Body of pancreas (tissue), 4 donors: ENCODE measurements at regions not wholly inside any gene's neighbourhood (a gene's known extent, or its start where the extent isn't known, plus 50 kb on each side); places are given as distances from the start of the nearest gene placed in this dataset.
A peak's percentile ranks its signal among the peaks of the same experiment; 100 is the strongest.

Experiments used
- ATAC-seq: fragments of 150-250 bp; one replicate; pipeline ENCODE4 v1.9.1; 2016
- DNase-seq, 4 donors: peaks; one replicate each; pipeline ENCODE4 v3.0.0-alpha.2; 2019
- H3K27ac ChIP-seq, 4 donors: fragments of 200-600 bp; sonication (generic); 1 replicate in 3 of 4; 2 replicates in 1 of 4; pipeline versions ENCODE4 v1.5.1 to v1.6.1; 2016 to 2019; ENCODE audit warnings: mild to moderate bottlenecking in 1 of 4, mixed read lengths in 1 of 4, moderate library complexity in 1 of 4
- H3K27me3 ChIP-seq, 2 donors: fragments of 200-600 bp; sonication (generic); one replicate each; pipeline ENCODE4 v1.6.0; 2016; ENCODE audit warnings: mild to moderate bottlenecking in 1 of 2
- H3K36me3 ChIP-seq, 2 donors: fragments of 200-600 bp; sonication (generic); replicated peaks in 1 of 2; 2 replicates each; pipeline ENCODE4 v1.5.1; 2016; ENCODE audit warnings: low read depth in 2 of 2; ENCODE audit not compliant: insufficient read depth in 1 of 2
- H3K4me1 ChIP-seq: fragments of 200-600 bp; sonication (generic); one replicate; pipeline ENCODE4 v1.6.0; 2016
- H3K4me3 ChIP-seq, 2 donors: fragments of 200-600 bp; sonication (generic); 1 replicate in 1 of 2; 2 replicates in 1 of 2; pipeline ENCODE4 v1.5.1; 2016 to 2019
- H3K9me3 ChIP-seq, 3 donors: fragments of 200-600 bp; sonication (generic); 1 replicate in 2 of 3; 2 replicates in 1 of 3; pipeline ENCODE4 v1.5.1; 2016
- CTCF ChIP-seq, 7 experiments: fragments of 450-650 bp in 4 of 7; fragments of 200-600 bp in 3 of 7; sonication (generic) in 3 of 7; IDR thresholded peaks; one replicate each; pipeline ENCODE4 v1.5.1; 2016 to 2019; ENCODE audit warnings: antibody characterized with exemption in 7 of 7
- POLR2A ChIP-seq, 3 donors: fragments of 450-650 bp; IDR thresholded peaks; one replicate each; pipeline ENCODE4 v1.6.1; 2016; ENCODE audit warnings: antibody characterized with exemption in 3 of 3, mild to moderate bottlenecking in 2 of 3
- WGBS, 2 donors: methylation state at CpG; one replicate each; pipeline ENCODE4 v1.1.5; 2017; 5-methylcytosine and 5-hydroxymethylcytosine counted together
- intact Hi-C: fragments of 100-400 bp; cut with DNase I; formaldehyde crosslinking; loops from one replicate; pipeline ENCODE4 v1.15.1; 2023

- no peak overlapping the region for H3K4me3 ChIP-seq
- no peak for DNase-seq
- H3K36me3 ChIP-seq = no peaks in the 10 kb centered on the region
- 5 to 12% methylated on average over 2 of the region's 2 CpGs for WGBS, 2 donors
- ATAC-seq = no peak
- H3K27me3 ChIP-seq = no peaks in the 10 kb centered on the region
- intact Hi-C loops = no loop called here
- no peak overlapping the region for H3K27ac ChIP-seq
- no peak for TF ChIP-seq CTCF (IDR thresholded peaks at IDR 0.05)
- TF ChIP-seq POLR2A (IDR thresholded peaks at IDR 0.05) = no peak
- no peaks in the 10 kb centered on the region for H3K9me3 ChIP-seq
- no peaks in the 10 kb centered on the region for H3K4me1 ChIP-seq
Observed at GRCh38 chr6:104046426-104046825, 813.3 kb downstream of the HACE1 start.

GRCh38 chr6:104031346-104031745 is 828.4 kb downstream of the HACE1 start:
- intact Hi-C loops = no loop called here
- Histone ChIP-seq H3K36me3 (no peaks in the 10 kb centered on the region), H3K27ac (no peak overlapping the region), H3K4me1 (no peaks in the 10 kb centered on the region), H3K27me3 (no peaks in the 10 kb centered on the region), H3K4me3 (no peak overlapping the region), H3K9me3 (no peaks in the 10 kb centered on the region)
- ATAC-seq (no peak), DNase-seq (no peak)
- 48 to 58% methylated on average over 1 of the region's 1 CpG for WGBS, 2 donors
- TF ChIP-seq POLR2A (IDR thresholded peaks at IDR 0.05) (no peak), CTCF (IDR thresholded peaks at IDR 0.05) (no peak)

GRCh38 chr6:104022126-104022525 is 837.6 kb downstream of the HACE1 start:
- H3K9me3 ChIP-seq = no peaks in the 10 kb centered on the region
- TF ChIP-seq POLR2A (IDR thresholded peaks at IDR 0.05) (no peak), CTCF (IDR thresholded peaks at IDR 0.05) (no peak)
- no peak overlapping the region for H3K4me3 ChIP-seq
- no peaks in the 10 kb centered on the region for H3K4me1 ChIP-seq
- H3K27me3 ChIP-seq = no peaks in the 10 kb centered on the region
- no peak for ATAC-seq
- no peak for DNase-seq
- H3K27ac ChIP-seq = no peak overlapping the region
- intact Hi-C loops = no loop called here
- H3K36me3 ChIP-seq = no peaks in the 10 kb centered on the region

GRCh38 chr6:104019075-104019753 is 840.5 kb downstream of the HACE1 start:
- H3K27me3 ChIP-seq = no peaks in the 10 kb centered on the region
- H3K4me3 ChIP-seq = no peak overlapping the region
- no peaks in the 10 kb centered on the region for H3K9me3 ChIP-seq
- ATAC-seq (peak; percentile 26), DNase-seq (no peak)
- no peaks in the 10 kb centered on the region for H3K36me3 ChIP-seq
- H3K4me1 ChIP-seq = peaks cover 5% of the 10 kb centered on the region
- no peak overlapping the region for H3K27ac ChIP-seq
- TF ChIP-seq POLR2A (IDR thresholded peaks at IDR 0.05) (no peak), CTCF (IDR thresholded peaks at IDR 0.05) (no peak)
- WGBS, 2 donors = 60 to 68% methylated on average over 8 of the region's 8 CpGs
- intact Hi-C loops = no loop called here
